T-helper 1 cell treated with Interleukin-12 subunit alpha and Interleukin-12 subunit beta and Interleukin-4 antibody, amounts not matched to agents 30 μg/mL and 1 μg/mL, for 36 hours (primary cell): ENCODE measurements at regions not wholly inside any gene's neighbourhood (a gene's known extent, or its start where the extent isn't known, plus 50 kb on each side); places are given as distances from the start of the nearest gene placed in this dataset.

Experiments used
- H3K27ac Mint-ChIP-seq: one replicate; pipeline ENCODE4 v1.8.0; 2021; ENCODE audit warnings: mild to moderate bottlenecking, mixed read lengths
- H3K27me3 Mint-ChIP-seq: one replicate; pipeline ENCODE4 v1.8.0; 2021; ENCODE audit warnings: low read depth, mixed read lengths
- H3K36me3 Mint-ChIP-seq: one replicate; pipeline ENCODE4 v1.8.0; 2021; ENCODE audit warnings: low read depth, mixed read lengths
- H3K4me1 Mint-ChIP-seq: one replicate; pipeline ENCODE4 v1.8.0; 2021; ENCODE audit warnings: low read depth, mixed read lengths
- H3K4me3 Mint-ChIP-seq: one replicate; pipeline ENCODE4 v1.8.0; 2021; ENCODE audit warnings: mild to moderate bottlenecking, moderate library complexity, mixed read lengths
- H3K9me3 Mint-ChIP-seq: one replicate; pipeline ENCODE4 v1.8.0; 2021; ENCODE audit warnings: mixed read lengths

DNA sequence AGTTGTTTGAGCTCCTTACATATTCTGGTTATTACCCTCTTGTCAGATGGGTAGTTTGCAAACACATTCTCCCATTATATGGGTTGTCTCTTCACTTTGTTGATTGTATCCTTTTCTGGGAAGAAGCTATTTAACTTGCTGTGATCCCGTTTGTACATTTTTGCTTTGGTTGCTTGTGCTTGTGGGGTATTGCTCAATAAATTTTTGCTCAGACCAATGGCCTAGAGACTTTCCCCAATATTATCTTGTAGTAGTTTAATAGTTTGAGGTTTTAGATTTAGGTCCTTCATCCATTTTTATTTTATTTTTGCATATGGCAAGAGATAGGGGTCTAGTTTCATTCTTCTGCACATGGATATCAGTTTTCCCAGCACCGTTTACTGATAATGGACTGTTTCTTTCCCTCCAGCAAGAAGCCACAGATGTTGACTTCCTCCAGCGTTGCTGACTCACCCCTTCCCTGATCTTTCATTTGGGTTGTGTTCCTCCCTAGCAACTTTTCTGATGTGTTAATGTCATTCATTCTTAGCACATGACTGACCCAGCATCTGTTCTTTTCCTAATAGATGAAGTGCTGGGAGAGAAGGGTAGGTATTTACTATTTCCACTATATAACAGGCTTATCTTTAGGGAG lies 166.7 kb upstream of the SGO1 start:
- no peak overlapping the region for H3K4me3 Mint-ChIP-seq
- H3K27me3 Mint-ChIP-seq: no peaks in the 10 kb centered on the region
- no peaks in the 10 kb centered on the region for H3K36me3 Mint-ChIP-seq
- peaks cover 3% of the 10 kb centered on the region for H3K9me3 Mint-ChIP-seq
- no peaks in the 10 kb centered on the region for H3K4me1 Mint-ChIP-seq
- no peak overlapping the region for H3K27ac Mint-ChIP-seq

DNA sequence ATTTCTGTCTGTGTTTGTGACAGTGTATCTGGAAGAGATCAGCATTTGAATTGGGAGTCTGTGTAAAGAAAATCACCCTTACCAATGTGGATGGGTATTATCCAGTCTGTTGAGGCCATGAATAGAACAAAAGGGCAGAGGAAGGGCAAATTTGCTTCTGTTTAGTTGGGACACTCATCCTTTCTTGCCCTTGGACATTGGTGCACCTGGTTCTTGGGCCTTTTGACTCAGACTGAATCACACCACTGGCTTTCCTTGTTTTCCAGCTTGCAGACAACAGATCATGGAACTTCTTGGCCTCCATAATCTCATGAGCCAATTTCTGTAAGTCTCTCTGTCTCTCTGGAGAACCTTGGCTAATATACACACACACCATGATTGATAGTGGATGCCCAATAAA lies 164.4 kb upstream of the SGO1 start:
- Mint-ChIP-seq H3K4me3 (no peak overlapping the region), H3K27ac (no peak overlapping the region), H3K4me1 (no peaks in the 10 kb centered on the region), H3K36me3 (no peaks in the 10 kb centered on the region), H3K9me3 (no peaks in the 10 kb centered on the region), H3K27me3 (no peaks in the 10 kb centered on the region)

DNA sequence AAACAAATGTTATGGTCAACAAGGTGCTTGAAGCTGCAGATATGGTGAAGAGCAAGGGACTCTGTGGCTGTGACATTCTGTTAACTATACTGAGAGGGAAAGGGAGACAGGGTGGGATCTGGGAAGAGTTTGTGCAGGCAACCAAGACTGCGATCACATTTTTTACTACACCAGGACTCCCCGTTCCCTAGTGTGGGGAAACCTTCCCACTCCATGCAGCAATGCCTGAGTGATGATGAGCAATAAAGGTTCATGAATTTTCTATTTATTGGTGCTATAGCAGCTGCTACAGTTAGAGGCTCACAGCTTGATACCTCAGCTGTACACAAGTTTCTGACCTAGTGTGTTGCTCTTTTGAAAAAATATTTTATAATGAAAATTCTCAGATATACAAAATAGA lies 160.9 kb upstream of the SGO1 start:
- Mint-ChIP-seq H3K9me3 (no peaks in the 10 kb centered on the region), H3K4me3 (no peak overlapping the region), H3K4me1 (no peaks in the 10 kb centered on the region), H3K27ac (no peak overlapping the region), H3K36me3 (no peaks in the 10 kb centered on the region), H3K27me3 (no peaks in the 10 kb centered on the region)

DNA sequence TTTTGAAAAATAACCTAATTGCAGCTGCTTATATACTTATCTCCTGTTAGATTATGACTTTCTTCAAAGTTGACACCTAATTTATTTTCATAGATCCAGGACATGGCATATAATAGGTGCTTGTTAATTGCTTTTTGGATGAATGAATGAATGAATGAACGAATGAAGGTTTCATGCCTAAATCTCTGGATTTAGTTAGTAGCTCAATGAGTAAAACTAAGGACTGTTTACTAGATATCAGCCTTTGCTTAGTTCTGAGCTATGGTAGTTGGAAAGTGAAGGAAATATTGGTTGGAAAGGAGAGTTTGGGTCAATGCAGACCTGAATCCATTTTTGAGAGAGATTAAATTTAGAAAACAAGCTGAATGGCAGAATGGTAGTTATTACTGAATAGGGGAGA lies 160.4 kb upstream of the SGO1 start:
- Mint-ChIP-seq H3K27me3 (no peaks in the 10 kb centered on the region), H3K27ac (no peak overlapping the region)

DNA sequence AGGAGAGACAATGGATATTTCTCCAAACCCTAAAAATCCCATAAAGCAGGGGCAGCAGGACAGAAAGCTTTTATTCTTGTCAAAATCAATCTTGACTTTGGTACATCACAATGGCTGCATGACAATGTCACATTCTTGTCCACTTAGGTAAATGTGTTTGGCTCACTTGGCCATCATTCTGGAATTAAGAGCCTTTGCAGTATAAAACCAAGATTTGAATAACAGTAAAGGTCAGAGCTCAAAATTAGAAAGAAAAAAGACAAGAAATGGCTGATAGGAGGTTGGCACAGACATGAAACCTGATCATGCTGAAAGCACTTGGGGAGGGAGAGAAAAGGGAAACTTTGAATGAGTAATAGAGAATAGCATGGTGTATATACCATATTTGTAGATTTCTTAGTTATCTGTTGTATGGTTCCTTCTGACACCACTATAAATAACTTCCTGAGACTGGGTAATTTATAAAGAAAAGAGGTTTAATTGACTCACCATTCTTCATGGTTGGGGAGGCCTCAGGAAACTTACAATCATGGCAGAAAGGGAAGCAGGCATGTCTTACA lies 158.5 kb upstream of the SGO1 start:
- Mint-ChIP-seq H3K4me1 (no peaks in the 10 kb centered on the region), H3K4me3 (no peak overlapping the region), H3K27me3 (no peaks in the 10 kb centered on the region), H3K9me3 (no peaks in the 10 kb centered on the region), H3K36me3 (no peaks in the 10 kb centered on the region), H3K27ac (no peak overlapping the region)

More for the DNA sequence above, 160.4 kb upstream of the SGO1 start:
- Mint-ChIP-seq H3K4me1 (no peaks in the 10 kb centered on the region), H3K9me3 (no peaks in the 10 kb centered on the region), H3K36me3 (no peaks in the 10 kb centered on the region), H3K4me3 (no peak overlapping the region)

DNA sequence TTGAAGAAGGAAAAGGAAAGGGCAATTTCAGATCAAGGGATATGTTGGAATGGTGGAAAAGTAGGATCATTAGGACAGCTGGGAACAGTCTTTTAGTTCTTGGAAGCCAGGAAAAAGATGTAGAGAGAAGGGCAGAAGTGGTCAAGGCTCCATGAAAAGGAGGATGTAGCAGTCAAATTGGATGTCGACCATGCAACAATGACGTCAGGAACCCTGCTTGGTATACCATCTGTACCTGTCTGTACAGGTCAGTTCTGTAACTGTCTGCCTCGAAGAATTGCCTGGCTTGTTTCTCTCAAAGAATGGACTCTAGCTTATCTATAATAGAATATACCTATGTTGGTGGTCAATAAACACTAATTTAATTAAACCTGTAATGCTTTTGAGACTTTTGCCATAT lies 157.8 kb upstream of the SGO1 start:
- Mint-ChIP-seq H3K36me3 (no peaks in the 10 kb centered on the region), H3K9me3 (no peaks in the 10 kb centered on the region), H3K4me1 (no peaks in the 10 kb centered on the region), H3K27me3 (no peaks in the 10 kb centered on the region), H3K4me3 (no peak overlapping the region), H3K27ac (no peak overlapping the region)

DNA sequence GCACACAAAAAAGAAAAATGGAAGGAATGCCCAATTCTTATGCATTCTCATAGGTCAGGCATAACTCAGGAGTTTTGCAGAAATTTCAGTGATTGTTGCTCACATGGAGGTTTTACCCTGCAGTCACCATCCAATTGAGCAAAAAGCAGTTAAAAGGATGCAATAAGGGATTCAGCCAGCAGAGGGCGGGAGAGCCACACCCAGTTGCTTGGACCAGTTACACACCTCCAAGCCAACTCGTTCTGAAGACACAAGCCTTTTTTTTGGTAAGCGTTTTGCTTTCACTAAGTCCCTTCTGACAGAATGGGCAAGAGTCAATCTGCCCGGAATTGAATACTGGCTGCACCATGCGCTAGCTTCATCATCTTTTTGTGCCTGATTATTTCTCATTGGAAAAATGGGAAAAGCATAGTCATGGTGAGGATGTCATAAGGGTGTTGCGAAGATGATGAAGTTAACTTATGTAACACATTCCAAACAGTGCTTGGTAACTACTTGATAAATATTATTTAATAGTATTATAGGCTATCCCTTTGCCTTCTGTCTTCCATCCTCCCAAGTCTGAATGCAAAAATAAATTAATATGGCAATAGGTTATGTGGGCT lies 154.4 kb upstream of the SGO1 start:
- Mint-ChIP-seq H3K9me3 (no peaks in the 10 kb centered on the region), H3K4me3 (no peak overlapping the region), H3K27me3 (no peaks in the 10 kb centered on the region), H3K36me3 (no peaks in the 10 kb centered on the region), H3K4me1 (no peaks in the 10 kb centered on the region), H3K27ac (no peak overlapping the region)

DNA sequence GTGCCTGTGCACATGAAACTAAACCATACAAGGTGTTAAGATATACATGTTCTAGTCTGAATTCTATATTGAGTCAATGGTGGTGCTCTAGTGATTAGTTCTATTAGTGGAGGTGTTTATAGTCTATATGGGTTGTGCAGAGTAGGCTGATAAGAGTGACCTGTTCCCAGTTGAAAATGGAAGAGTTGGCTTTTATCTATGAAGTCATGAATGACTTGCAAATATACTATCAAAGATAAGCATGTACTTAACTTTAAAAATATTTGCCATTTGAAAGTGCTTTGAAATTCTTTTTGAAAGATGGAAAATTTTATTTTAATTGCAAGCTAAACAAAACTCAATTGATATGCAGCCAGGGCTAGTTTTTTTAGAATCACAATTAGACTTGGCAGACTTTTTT lies 150.6 kb upstream of the SGO1 start:
- peaks cover 10% of the 10 kb centered on the region for H3K27me3 Mint-ChIP-seq
- H3K36me3 Mint-ChIP-seq: no peaks in the 10 kb centered on the region

DNA sequence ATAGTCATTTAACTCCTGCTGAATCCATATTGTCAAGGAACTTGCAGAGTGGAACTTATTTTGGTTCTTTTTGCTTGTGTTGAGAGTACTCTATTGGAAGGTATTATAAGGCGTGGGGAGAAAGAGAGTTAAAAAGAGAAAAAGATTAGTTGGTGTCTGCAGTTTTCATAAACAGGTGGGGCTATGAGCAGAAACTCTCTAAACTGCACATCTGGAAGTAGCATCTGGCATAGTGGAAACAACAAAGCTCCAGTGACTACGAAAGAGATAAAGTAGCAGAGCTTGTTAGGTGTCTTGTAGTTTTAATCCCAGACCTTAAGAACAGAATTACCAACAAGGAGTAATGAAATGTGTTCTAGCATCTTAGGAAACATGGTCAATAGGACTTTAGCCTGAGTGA lies 148.8 kb upstream of the SGO1 start:
- no peak overlapping the region for H3K27ac Mint-ChIP-seq
- no peaks in the 10 kb centered on the region for H3K4me1 Mint-ChIP-seq
- no peaks in the 10 kb centered on the region for H3K36me3 Mint-ChIP-seq
- H3K9me3 Mint-ChIP-seq: no peaks in the 10 kb centered on the region
- H3K4me3 Mint-ChIP-seq: no peak overlapping the region
- peaks cover 10% of the 10 kb centered on the region for H3K27me3 Mint-ChIP-seq

More for the DNA sequence above, 150.6 kb upstream of the SGO1 start:
- Mint-ChIP-seq H3K27ac (no peak overlapping the region), H3K4me3 (no peak overlapping the region), H3K9me3 (no peaks in the 10 kb centered on the region), H3K4me1 (no peaks in the 10 kb centered on the region)

DNA sequence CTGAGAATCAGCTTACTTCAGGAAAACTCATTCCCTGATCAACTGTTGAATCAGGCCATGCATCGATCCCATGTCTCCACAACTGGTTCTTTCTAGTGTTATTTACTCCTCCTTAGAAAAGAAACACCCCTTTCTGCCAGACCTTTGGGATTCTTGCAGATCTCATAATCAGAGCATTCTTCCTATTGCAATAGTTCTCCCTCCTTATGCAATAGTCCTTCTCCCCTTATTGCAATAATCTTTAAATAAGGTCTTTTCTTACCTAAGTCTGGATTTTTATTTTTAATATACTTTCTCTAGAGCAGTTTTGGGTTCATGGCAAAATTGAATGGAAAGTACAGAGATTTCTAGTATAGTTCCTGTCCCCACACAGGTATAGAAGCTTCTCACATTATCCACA lies 141.9 kb upstream of the SGO1 start:
- Mint-ChIP-seq H3K9me3 (no peaks in the 10 kb centered on the region), H3K4me1 (no peaks in the 10 kb centered on the region), H3K27me3 (no peaks in the 10 kb centered on the region), H3K36me3 (no peaks in the 10 kb centered on the region), H3K4me3 (no peak overlapping the region), H3K27ac (no peak overlapping the region)

DNA sequence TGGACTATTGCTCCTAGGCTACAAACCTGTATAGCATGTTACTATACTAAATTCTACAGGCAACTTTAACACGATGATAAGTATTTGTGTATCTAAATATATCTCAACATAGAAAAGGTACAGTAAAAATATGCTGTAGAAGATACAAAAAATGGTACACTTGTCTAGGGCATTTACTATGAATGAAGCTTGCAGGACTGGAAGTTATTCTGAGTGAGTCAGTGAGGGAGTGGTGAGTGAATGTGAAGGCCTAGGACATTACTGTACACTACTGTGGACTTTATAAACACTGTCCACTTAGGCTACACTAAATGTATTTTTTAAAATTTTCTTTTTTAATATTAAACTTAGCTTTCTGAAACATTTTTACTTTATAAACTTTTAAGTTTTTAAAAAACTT lies 140.5 kb upstream of the SGO1 start:
- no peaks in the 10 kb centered on the region for H3K9me3 Mint-ChIP-seq
- H3K4me3 Mint-ChIP-seq: no peak overlapping the region
- no peaks in the 10 kb centered on the region for H3K4me1 Mint-ChIP-seq
- no peak overlapping the region for H3K27ac Mint-ChIP-seq
- H3K27me3 Mint-ChIP-seq: no peaks in the 10 kb centered on the region
- H3K36me3 Mint-ChIP-seq: no peaks in the 10 kb centered on the region

DNA sequence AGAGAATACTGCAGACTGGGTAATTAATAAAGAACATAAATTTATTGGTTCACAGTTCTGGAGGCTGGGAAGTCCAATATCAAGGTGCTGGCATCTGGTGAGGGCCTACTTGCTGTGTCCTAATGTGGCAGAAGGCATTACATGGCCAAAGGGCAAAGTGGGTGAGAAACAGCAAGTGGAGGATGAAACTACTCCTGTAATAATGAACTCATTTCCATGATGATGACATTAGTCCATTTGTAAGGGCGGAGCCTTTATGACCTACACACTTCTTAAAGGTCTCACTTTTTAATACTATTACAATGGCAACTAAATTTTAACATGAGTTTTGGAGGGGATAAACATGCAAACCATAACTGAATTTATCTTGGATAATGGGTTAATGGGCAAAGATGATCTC lies 139.6 kb upstream of the SGO1 start:
- H3K36me3 Mint-ChIP-seq: no peaks in the 10 kb centered on the region
- no peaks in the 10 kb centered on the region for H3K4me1 Mint-ChIP-seq
- no peak overlapping the region for H3K4me3 Mint-ChIP-seq
- H3K27ac Mint-ChIP-seq: no peak overlapping the region
- no peaks in the 10 kb centered on the region for H3K9me3 Mint-ChIP-seq
- no peaks in the 10 kb centered on the region for H3K27me3 Mint-ChIP-seq

DNA sequence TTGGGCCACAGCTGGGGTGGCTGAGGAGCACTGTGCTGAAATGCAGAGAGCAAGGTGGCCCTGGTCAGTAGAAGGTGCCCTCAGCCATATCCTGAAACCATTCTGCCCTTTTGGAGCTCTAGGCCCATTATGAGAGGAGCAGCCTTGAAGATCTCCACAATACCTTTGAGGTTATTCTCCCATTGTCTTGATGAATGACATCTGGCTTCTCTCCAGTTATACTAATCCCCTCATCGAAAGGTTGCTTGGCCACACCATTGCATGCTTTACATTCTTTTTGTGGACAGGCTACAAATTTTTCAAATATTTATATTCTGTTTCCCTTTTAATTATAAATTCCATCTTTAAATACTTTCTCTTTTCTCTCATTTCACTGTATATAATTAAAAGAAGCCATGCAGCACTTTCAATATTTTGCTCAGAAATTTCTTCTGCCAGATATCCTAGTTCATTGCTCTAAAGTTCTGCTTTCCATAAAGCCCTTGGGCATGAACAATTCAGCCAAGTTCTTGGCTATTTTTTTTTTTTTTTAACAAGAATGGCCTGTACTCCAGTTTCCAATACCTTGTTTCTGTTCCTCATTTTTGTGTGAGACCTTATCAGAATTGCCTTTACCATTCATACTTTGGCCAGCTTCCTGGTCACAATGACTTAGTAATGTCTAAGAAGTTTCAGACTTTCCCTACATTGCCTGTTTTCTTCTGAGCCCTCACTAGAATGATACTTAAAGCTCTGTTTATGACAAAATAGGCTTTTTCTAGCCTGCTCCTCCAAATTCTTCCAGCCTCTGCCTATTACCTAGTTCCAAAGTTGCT lies 138.9 kb upstream of the SGO1 start:
- no peaks in the 10 kb centered on the region for H3K4me1 Mint-ChIP-seq
- no peaks in the 10 kb centered on the region for H3K27me3 Mint-ChIP-seq
- H3K36me3 Mint-ChIP-seq: no peaks in the 10 kb centered on the region
- no peak overlapping the region for H3K4me3 Mint-ChIP-seq
- H3K27ac Mint-ChIP-seq: no peak overlapping the region
- H3K9me3 Mint-ChIP-seq: no peaks in the 10 kb centered on the region

DNA sequence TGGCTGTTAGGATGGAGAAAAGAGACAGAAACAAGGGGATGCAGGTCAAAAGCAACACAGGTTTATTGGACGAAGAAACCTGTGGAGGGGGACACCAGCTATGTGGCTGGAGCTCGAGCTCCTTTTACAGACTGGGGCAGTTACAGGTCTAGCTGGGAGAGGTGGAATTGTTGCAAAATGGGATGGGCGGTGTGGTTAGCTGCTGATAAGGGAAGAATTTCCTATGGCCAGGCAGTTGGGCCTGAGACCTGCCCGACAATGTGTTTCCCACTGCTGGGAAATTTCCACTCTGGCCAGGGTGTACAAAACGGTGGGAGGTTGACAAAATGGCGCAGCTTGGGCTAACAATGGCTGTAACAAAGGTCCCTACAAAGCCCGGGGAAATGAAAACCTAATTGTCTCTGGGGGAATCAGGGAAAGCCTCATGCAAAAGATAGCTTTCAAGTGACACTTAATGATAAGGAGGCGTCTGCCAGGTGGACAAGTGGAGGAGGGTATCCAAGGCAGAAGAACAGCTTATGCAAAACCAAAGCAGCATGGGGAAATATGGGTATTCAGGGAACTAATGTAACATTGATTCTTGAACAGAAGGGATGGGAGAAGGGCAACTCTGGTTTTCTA lies 137.4 kb upstream of the SGO1 start:
- H3K27ac Mint-ChIP-seq: no peak overlapping the region
- no peaks in the 10 kb centered on the region for H3K36me3 Mint-ChIP-seq
- H3K27me3 Mint-ChIP-seq: no peaks in the 10 kb centered on the region
- H3K4me1 Mint-ChIP-seq: no peaks in the 10 kb centered on the region
- H3K4me3 Mint-ChIP-seq: no peak overlapping the region
- no peaks in the 10 kb centered on the region for H3K9me3 Mint-ChIP-seq
